IPS DF 19.7 (cell line): ENCODE measurements at regions not wholly inside any gene's neighbourhood (a gene's known extent, or its start where the extent isn't known, plus 50 kb on each side); places are given as distances from the start of the nearest gene placed in this dataset.
A peak's percentile ranks its signal among the peaks of the same experiment; 100 is the strongest.

Experiments
- DNase-seq: peaks from one replicate; pipeline ENCODE4 v3.0.0-alpha.2; 2013; ENCODE audit warnings: low read depth, low spot score

GRCh38 chr6:40910260-40910893 is 128.6 kb downstream of the UNC5CL start:
- DNase-seq, result no peak

DNA sequence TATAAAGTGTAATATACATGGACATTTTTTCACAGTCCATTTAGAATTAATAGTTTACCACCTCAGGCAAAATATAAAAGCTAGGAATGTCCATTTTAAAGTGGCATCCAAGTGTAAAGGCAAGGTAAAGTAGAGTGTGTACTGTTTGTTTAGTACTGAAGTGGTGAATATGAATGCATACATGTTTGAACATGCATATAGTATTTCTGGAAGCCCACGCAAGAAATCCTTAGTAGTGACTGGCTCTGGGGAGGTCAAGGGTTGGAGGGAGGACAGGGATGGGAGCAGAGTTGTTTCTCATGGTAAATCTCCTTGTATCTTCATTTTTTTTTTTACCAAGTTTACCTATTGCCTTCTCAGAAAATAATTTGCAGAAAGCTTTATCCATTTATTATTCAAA is 129.2 kb downstream of the UNC5CL start:
- DNase-seq, result no peak

GRCh38 chr6:40907198-40907701 is 131.8 kb downstream of the UNC5CL start:
- DNase-seq, result no peak

DNA sequence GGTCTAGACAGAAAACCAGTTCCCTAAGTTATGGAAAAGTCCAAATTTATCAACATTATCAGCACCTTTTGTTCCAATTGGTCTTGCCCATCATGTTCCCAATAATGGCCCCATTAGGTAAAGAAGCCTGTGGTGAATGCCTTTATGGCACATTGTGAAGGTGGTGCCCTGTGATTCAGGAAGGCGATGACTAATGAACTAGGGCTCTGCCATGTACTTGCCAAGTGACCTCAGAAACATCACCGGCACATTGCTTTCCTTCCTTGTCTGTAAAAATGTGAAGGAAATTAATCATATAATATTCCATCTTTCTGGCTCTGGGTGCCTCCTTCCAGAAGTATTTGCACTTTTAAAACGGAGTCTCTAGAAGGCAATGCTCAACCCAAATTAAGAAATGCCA is 132.3 kb downstream of the UNC5CL start:
- DNase-seq, result no peak

GRCh38 chr6:40904583-40905194 is 134.3 kb downstream of the UNC5CL start:
- DNase-seq, result no peak

GRCh38 chr6:40903456-40903855 is 135.6 kb downstream of the UNC5CL start:
- no peak for DNase-seq

- DNase-seq, result no peak
Measured at GRCh38 chr6:40901322-40902055, 137.5 kb downstream of the UNC5CL start.

GRCh38 chr6:40900791-40901190 is 138.2 kb downstream of the UNC5CL start:
- no peak for DNase-seq

GRCh38 chr6:40899684-40900155 is 139.3 kb downstream of the UNC5CL start:
- DNase-seq, result no peak

DNA sequence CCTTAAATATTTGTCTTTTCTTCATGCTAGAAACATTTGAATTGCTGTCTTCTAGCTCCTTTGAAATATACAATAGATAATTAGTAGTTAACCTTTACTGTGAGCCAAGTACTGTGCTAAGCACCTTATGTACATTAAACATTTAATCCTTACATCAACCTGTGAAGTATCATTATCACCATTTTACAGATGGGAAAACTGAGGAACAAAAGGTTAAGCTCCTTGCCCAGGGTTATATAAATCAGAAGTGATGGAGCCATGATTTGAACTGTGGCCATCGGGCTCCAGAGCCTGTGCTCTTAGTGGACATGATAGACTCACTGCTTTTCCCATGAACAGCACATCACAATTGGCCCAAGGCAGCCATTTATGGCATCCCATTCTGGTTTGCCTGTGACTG is 140.9 kb downstream of the UNC5CL start:
- DNase-seq, result no peak

DNA sequence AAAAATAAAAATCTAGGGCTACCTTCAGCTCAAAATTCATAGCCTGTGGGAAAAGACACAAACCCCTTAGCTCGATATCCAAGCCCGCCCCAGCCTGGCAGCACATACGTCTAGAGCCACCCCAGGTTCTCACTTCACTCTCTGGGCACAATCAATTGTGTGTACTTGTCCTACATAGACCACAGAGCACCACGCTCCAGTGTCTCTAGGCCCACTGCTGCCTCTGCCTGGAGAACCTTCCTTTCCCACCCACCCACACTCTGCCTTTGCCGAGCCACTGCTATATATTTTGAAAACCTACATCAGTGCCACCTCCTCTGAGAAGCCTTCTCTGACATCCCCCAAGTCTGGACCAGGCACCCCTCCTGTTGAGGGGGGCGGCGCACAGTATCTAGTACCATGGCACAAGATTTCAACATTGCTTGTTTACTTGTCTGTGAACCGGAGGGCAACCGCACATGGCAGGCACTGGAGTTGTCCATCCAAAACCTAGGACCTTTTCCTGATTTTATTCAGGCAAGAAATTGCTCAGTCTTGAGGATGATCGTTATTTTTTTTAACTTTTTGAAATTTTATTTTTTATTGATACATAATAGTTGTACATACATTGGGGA is 141.5 kb downstream of the UNC5CL start:
- no peak for DNase-seq

- no peak for DNase-seq
Measured at GRCh38 chr6:40896696-40897095, 142.3 kb downstream of the UNC5CL start.

- DNase-seq, result peak; percentile 45
Measured at GRCh38 chr6:40894962-40895799, 143.8 kb downstream of the UNC5CL start.

- DNase-seq, result no peak
Measured at GRCh38 chr6:40893021-40893420, 146.0 kb downstream of the UNC5CL start.

GRCh38 chr6:40892223-40892622 is 146.8 kb downstream of the UNC5CL start:
- no peak for DNase-seq

DNA sequence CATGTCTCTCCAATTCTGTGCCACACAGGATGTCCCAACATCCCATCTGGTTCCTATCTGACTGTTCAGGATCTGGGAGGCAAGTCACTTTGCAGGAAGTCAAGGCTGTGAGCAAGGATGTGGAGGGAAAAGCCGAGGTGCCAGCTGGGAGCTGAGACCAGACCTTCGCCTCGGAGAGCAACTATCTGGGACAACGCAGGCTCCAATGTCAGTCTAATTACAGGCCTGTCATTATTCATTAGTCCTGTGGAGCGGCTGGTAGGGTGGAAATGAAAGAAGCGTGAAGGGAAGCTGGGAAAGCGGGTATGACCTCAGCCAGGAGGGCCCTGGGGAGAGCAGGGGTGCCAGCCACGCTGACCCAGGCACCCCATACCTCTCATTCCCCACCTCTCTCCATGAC is 147.3 kb downstream of the UNC5CL start:
- DNase-seq, result no peak

DNA sequence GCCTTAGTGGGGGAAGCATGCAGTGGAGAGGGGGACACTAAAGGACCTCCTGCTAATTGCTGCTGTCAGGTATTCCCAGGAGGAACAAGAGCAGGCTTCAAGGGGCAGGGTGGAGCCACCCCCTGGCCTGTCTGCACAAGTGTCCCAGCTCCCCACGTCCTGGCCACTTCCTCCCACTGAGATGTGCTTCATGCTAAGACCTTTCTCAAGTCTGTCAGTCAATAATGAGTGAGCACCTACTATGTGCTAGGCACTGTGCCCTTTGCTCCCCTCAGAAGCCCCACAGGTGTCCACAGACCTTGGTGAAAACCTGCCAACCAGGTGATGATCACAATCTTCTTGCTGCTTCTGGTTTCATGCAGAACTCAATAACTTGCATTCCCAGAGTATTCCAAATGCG is 147.9 kb downstream of the UNC5CL start:
- DNase-seq, result no peak

GRCh38 chr6:40889137-40889832 is 149.7 kb downstream of the UNC5CL start:
- no peak for DNase-seq

- DNase-seq, result no peak
Measured at GRCh38 chr6:40888456-40888990, 150.5 kb downstream of the UNC5CL start.

DNA sequence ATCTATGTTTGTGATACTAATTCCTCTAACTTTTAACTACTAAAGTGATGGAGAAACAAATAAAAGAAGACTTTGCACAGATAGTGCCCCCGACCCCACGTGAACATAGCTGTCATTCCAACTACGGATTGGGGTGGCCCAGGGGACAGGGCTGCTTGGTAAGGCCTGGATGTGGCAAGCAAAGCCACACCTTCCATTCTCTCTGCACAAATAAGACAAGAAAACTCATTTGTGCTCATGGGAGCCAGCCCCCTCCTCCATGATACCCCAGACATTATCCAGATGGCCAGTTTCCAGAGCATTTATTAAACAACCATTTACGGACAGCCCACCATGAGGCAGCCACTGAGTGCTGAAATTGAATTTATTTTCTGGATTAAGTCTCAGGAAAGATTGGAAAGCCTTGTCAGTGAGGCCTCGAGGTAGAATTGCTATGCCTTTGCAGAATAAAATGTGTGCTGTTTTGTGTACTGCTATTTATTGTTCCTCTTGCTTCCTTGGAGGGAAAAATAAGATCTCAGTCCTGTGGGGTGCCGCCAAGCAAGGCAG is 151.2 kb downstream of the UNC5CL start:
- DNase-seq, result no peak
